ENCODE measurements at regions not wholly inside any gene's neighbourhood (a gene's known extent, or its start where the extent isn't known, plus 50 kb on each side); places are given as distances from the start of the nearest gene placed in this dataset.

DNA sequence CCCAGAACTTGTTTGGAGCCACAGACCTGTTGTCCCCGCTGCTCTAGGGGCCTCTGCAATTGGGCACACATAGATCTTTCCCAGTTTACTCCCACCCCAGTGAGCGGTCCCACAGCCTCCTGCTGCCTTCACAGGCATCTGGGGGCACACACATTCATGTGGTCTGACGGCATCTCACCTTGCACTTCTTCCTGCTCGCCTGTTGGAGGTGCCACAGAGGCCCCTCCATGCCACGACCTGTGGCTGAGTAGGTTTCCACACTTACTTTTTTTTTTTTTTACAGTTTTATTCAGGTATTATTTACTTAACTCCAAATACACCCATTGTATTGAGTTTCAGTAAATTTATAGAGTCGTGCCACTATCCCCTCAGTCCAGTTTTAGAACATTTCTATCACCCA is 68.9 kb upstream of the SEPTIN5 start:
- TF ChIP-seq EZH2 (IDR thresholded peaks at IDR 0.05; ENCODE audit: borderline replicate concordance, low read depth, low read length, severe bottlenecking) = no peak
- TF ChIP-seq, protein P1, sequence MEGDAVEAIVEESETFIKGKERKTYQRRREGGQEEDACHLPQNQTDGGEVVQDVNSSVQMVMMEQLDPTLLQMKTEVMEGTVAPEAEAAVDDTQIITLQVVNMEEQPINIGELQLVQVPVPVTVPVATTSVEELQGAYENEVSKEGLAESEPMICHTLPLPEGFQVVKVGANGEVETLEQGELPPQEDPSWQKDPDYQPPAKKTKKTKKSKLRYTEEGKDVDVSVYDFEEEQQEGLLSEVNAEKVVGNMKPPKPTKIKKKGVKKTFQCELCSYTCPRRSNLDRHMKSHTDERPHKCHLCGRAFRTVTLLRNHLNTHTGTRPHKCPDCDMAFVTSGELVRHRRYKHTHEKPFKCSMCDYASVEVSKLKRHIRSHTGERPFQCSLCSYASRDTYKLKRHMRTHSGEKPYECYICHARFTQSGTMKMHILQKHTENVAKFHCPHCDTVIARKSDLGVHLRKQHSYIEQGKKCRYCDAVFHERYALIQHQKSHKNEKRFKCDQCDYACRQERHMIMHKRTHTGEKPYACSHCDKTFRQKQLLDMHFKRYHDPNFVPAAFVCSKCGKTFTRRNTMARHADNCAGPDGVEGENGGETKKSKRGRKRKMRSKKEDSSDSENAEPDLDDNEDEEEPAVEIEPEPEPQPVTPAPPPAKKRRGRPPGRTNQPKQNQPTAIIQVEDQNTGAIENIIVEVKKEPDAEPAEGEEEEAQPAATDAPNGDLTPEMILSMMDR (IDR thresholded peaks at IDR 0.05; ENCODE audit: borderline replicate concordance, extremely low read depth, low read length, poor library complexity, severe bottlenecking) = peak; percentile 31
